ENCODE measurements at regions not wholly inside any gene's neighbourhood (a gene's known extent, or its start where the extent isn't known, plus 50 kb on each side); places are given as distances from the start of the nearest gene placed in this dataset.

DNA sequence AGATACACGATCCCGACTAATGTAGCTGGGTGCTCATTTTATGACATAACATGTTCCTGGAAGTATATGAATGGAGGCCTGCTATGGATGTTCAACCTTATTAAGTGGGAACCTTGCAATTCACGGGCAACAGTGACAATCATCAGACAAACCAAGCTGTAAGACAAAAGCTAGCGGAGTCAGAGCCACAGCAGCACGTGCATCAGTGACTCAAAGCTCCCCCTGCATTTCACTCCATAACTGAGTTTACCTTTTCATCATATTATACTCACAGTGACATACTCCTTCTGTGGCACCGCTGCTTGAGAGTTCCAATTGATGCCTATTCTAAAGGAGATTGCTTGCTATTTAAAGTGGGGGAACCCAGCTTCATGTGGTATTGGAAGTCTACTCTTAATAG, 176.0 kb upstream of the PITRM1 start:
- Histone ChIP-seq H3K4me3 (no peak overlapping the region), H3K27ac (no peak overlapping the region)
- DNase-seq (ENCODE audit: low spot score) = no peak
- TF ChIP-seq, protein P1, sequence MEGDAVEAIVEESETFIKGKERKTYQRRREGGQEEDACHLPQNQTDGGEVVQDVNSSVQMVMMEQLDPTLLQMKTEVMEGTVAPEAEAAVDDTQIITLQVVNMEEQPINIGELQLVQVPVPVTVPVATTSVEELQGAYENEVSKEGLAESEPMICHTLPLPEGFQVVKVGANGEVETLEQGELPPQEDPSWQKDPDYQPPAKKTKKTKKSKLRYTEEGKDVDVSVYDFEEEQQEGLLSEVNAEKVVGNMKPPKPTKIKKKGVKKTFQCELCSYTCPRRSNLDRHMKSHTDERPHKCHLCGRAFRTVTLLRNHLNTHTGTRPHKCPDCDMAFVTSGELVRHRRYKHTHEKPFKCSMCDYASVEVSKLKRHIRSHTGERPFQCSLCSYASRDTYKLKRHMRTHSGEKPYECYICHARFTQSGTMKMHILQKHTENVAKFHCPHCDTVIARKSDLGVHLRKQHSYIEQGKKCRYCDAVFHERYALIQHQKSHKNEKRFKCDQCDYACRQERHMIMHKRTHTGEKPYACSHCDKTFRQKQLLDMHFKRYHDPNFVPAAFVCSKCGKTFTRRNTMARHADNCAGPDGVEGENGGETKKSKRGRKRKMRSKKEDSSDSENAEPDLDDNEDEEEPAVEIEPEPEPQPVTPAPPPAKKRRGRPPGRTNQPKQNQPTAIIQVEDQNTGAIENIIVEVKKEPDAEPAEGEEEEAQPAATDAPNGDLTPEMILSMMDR (IDR thresholded peaks at IDR 0.05) = no peak

DNA sequence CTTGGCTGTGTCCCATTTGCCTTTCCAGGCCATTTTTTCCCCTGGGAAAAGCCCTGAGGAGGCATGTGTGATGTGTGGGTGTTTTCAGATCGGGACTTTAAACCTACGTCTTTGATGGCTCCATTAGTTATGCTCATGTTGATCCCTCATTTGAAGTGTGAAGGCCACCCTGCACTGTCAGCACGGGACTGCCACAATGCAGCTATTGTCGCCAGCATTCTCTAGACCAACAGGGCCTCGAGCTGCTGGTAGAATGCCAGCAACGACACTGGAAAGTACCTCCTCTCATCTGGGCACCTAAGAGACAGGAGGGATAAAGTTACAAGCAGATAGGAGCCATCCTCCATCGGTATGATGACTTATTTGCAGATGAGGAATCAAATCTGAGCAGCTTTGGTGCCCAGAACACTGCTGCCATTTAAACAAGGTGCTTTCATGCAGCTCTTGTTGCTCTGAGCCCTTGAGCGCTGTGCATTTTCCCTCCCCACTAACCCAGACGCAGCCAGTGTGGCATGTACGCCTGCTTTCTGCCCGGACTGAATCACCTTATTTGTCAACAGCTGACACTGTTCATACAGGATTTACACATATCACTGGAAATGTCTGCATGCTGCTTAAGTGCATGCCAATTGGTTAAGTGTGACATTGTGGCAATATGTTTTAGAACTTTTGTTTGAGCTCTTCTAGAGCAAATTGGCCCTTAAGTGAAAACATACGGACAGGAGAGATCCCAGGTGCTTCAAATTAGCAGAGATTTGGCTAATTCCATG, 175.0 kb upstream of the PITRM1 start:
- no peak overlapping the region for H3K4me3 ChIP-seq
- TF ChIP-seq, protein P1 (IDR thresholded peaks at IDR 0.05) = no peak
- DNase-seq (ENCODE audit: low spot score) = no peak
- H3K27ac ChIP-seq = no peak overlapping the region

GRCh38 chr10:3346851-3347250, 174.3 kb upstream of the PITRM1 start:
- no peak for DNase-seq (ENCODE audit: low spot score)
- TF ChIP-seq, protein P1 (IDR thresholded peaks at IDR 0.05) = no peak
- H3K27ac ChIP-seq = no peak overlapping the region
- no peak overlapping the region for H3K4me3 ChIP-seq

DNA sequence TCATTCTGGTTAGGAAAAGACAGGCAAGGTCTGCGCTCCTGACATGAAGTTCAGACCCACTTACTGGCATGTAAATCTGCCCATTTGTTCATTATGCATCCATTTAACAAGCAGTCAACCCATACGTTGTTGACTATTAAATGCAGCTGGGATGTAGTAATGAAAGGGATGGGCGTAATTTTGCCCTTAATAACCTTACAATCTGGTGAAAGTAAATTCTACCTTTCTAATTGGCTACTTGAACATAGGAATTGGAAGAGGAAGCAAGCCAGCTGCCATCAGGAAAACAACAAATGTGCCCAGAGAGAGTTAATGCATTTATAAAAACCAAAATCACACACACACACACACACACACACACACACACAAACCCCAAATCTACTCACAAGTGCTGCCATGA, 170.2 kb upstream of the PITRM1 start:
- no peak for DNase-seq (ENCODE audit: low spot score)

GRCh38 chr10:3340127-3340730, 167.6 kb upstream of the PITRM1 start:
- Histone ChIP-seq H3K27ac (no peak overlapping the region), H3K4me3 (no peak overlapping the region)
- DNase-seq (ENCODE audit: low spot score) = no peak
- TF ChIP-seq, protein P1 (IDR thresholded peaks at IDR 0.05) = no peak

More for the DNA sequence above, 170.2 kb upstream of the PITRM1 start:
- H3K27ac ChIP-seq = no peak overlapping the region
- no peak overlapping the region for H3K4me3 ChIP-seq
- TF ChIP-seq, protein P1 (IDR thresholded peaks at IDR 0.05) = no peak

GRCh38 chr10:3339531-3339950, 167.0 kb upstream of the PITRM1 start:
- Histone ChIP-seq H3K27ac (no peak overlapping the region), H3K4me3 (no peak overlapping the region)
- TF ChIP-seq, protein P1 (IDR thresholded peaks at IDR 0.05) = no peak
- no peak for DNase-seq (ENCODE audit: low spot score)

DNA sequence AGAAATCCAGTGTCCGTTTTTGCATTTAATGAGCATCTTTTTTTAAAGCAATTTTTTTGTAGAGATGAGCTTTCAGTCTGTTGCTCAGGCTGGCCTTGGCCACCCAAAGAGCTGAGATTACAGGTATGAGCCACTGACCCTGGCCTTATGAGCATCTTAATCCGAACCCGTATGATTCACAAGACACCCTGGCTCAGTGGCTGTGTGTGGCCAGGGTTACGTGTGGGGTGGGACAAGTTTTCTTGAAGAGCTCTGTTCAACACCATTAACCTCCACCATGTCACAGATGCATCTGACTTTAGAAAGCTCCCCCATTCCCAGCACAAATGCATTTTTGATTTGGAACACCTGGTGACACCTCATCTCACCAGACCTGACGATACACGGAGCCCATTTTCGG, 166.5 kb upstream of the PITRM1 start:
- no peak overlapping the region for H3K4me3 ChIP-seq
- no peak for DNase-seq (ENCODE audit: low spot score)
- H3K27ac ChIP-seq = no peak overlapping the region
- TF ChIP-seq, protein P1 (IDR thresholded peaks at IDR 0.05) = no peak
